Choroid plexus epithelial cell (primary cell): ENCODE measurements at regions not wholly inside any gene's neighbourhood (a gene's known extent, or its start where the extent isn't known, plus 50 kb on each side); places are given as distances from the start of the nearest gene placed in this dataset.
A peak's percentile ranks its signal among the peaks of the same experiment; 100 is the strongest.

Experiments used
- DNase-seq: peaks from one replicate; pipeline ENCODE4 v3.0.0-alpha.2; 2010; ENCODE audit warnings: low read depth
- H3K4me3 ChIP-seq: 2 replicates; pipeline ENCODE4 v1.5.1; 2011; ENCODE audit warnings: low read depth, mild to moderate bottlenecking, control low read depth, low read length, moderate library complexity
- CTCF ChIP-seq: conservative IDR thresholded peaks from 2 replicates; pipeline ENCODE4 v1.5.1; 2011; ENCODE audit warnings: low read depth, mild to moderate bottlenecking, control low read depth, inconsistent platforms, low read length, moderate library complexity

GRCh38 chr3:152516216-152516615 is 247.5 kb downstream of the MBNL1 start:
- no peak for DNase-seq
- no peak for TF ChIP-seq CTCF
- H3K4me3 ChIP-seq = no peak overlapping the region

GRCh38 chr3:152517502-152517901 is 248.8 kb downstream of the MBNL1 start:
- no peak for TF ChIP-seq CTCF
- no peak for DNase-seq

GRCh38 chr3:152518346-152518745 is 249.6 kb downstream of the MBNL1 start:
- no peak for DNase-seq
- no peak for TF ChIP-seq CTCF
- no peak overlapping the region for H3K4me3 ChIP-seq

More at GRCh38 chr3:152517502-152517901, 248.8 kb downstream of the MBNL1 start:
- H3K4me3 ChIP-seq = no peak overlapping the region

GRCh38 chr3:152519376-152519775 is 250.6 kb downstream of the MBNL1 start:
- no peak for DNase-seq
- no peak overlapping the region for H3K4me3 ChIP-seq
- TF ChIP-seq CTCF = no peak

GRCh38 chr3:152522036-152522435 is 253.3 kb downstream of the MBNL1 start:
- no peak overlapping the region for H3K4me3 ChIP-seq
- no peak for DNase-seq
- no peak for TF ChIP-seq CTCF

- DNase-seq = peak; percentile 80
- TF ChIP-seq CTCF = peak; percentile 72
These were observed 255.7 kb downstream of the MBNL1 start for GRCh38 chr3:152524198-152525140.

GRCh38 chr3:152531717-152532116 is 263.0 kb downstream of the MBNL1 start:
- no peak for DNase-seq
- H3K4me3 ChIP-seq = no peak overlapping the region
- no peak for TF ChIP-seq CTCF

More at GRCh38 chr3:152524198-152525140, 255.7 kb downstream of the MBNL1 start:
- H3K4me3 ChIP-seq = no peak overlapping the region
